ENCODE measurements at regions not wholly inside any gene's neighbourhood (a gene's known extent, or its start where the extent isn't known, plus 50 kb on each side); places are given as distances from the start of the nearest gene placed in this dataset.

DNA sequence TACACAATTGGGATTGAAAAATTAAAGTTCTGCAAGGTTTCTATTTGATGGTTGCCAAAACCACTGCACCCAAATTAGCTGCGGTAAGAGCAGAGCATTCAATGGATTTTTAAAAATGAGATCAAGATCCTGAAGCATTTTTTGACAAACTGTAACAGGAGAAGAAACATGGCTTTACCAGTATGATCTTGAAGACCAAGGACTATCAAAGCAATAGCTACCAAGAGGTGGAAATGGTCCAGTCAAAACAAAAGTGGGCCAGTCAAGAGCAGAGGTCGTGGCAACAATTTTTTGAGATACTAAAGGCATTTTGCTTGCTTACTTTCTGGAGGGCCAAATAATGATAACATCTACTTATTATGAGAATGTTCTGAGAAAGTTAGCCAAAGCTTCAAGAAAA is 186.8 kb downstream of the RDH14 start:
- Histone ChIP-seq H4K20me1 (replicated peaks in 1 of 2; ENCODE audit: control insufficient read depth in 1 of 2, insufficient read depth in 2 of 2, low read length in 2 of 2) (no peaks in the 10 kb centered on the region), H4K5ac (ENCODE audit: insufficient read length, low read depth, low read length) (no peak overlapping the region), H3K36me3 (ENCODE audit: control insufficient read depth in 2 of 4, insufficient read depth in 4 of 4, low read length in 3 of 4) (no peaks in the 10 kb centered on the region), H3K27ac (ENCODE audit: low read depth, low read length) (no peak overlapping the region), H3K4me1 (replicated peaks in 1 of 4; ENCODE audit: control insufficient read depth in 3 of 4, insufficient read depth in 4 of 4, low read length in 3 of 4) (no peaks in the 10 kb centered on the region), H3K79me2 (ENCODE audit: control insufficient read depth in 1 of 2, insufficient read depth in 2 of 2, low read length in 2 of 2) (no peaks in the 10 kb centered on the region), H3K14ac (ENCODE audit: insufficient read length) (no peak overlapping the region), H3K4me3 (ENCODE audit: extremely low read depth in 1 of 4, insufficient read depth in 2 of 4, low read depth in 3 of 4, low read length in 4 of 4) (no peak overlapping the region), H2BK20ac (ENCODE audit: low read length) (no peak overlapping the region), H3K56ac (replicated peaks; ENCODE audit: insufficient read length, low read depth, low read length) (no peak overlapping the region), H2AK5ac (ENCODE audit: low read depth, low read length) (no peak overlapping the region), H2BK120ac (replicated peaks; ENCODE audit: low read depth, low read length) (no peak overlapping the region), H3K9me3 (ENCODE audit: insufficient read depth in 2 of 2, low read depth in 1 of 2, low read length in 1 of 2) (no peaks in the 10 kb centered on the region), H4K91ac (replicated peaks; ENCODE audit: insufficient read length, low read length) (no peak overlapping the region), H2BK12ac (ENCODE audit: low read depth, low read length) (no peak overlapping the region), H3K27me3 (replicated peaks in 1 of 4; ENCODE audit: control insufficient read depth in 3 of 4, extremely low read depth in 1 of 4, insufficient read depth in 3 of 4, low read length in 3 of 4) (no peaks in the 10 kb centered on the region), H3K18ac (ENCODE audit: extremely low read depth, low read length) (no peak overlapping the region), H2BK15ac (ENCODE audit: low read length) (no peak overlapping the region), H2BK5ac (ENCODE audit: low read depth, low read length) (no peak overlapping the region), H3K4me2 (ENCODE audit: insufficient read depth in 1 of 2, low read depth in 2 of 2, low read length in 2 of 2) (no peak overlapping the region), H2AFZ (ENCODE audit: low read length) (no peak overlapping the region), H3K23me2 (ENCODE audit: low read depth, low read length) (no peaks in the 10 kb centered on the region), H3K4ac (replicated peaks; ENCODE audit: insufficient read length, low read depth, low read length) (no peak overlapping the region), H3K23ac (ENCODE audit: insufficient read length) (no peak overlapping the region), H4K8ac (ENCODE audit: extremely low read depth, insufficient read depth, low read length) (no peak overlapping the region), H3K79me1 (ENCODE audit: low read depth, low read length) (no peaks in the 10 kb centered on the region), H3K9ac (replicated peaks in 1 of 4; ENCODE audit: extremely low read depth in 1 of 4, low read depth in 3 of 4, low read length in 3 of 4) (no peak overlapping the region)
- TF ChIP-seq ATF2 (IDR thresholded peaks at IDR 0.05; ENCODE audit: low read length) (no peak), POU5F1 (IDR thresholded peaks at IDR 0.05; ENCODE audit: low read depth, low read length) (no peak), CBX8 (IDR thresholded peaks at IDR 0.05; ENCODE audit: borderline replicate concordance, low read depth, low read length) (no peak), SIN3A (conservative IDR thresholded peaks at IDR 0.05 in 1 of 2, IDR thresholded peaks at IDR 0.05 in 1 of 2; ENCODE audit: low read depth in 1 of 2, low read length in 2 of 2) (no peak), ASH2L (IDR thresholded peaks at IDR 0.05; ENCODE audit: low read length) (no peak), ATF3 (IDR thresholded peaks at IDR 0.05; ENCODE audit: insufficient read depth, low read depth, low read length) (no peak), TAF1 (IDR thresholded peaks at IDR 0.05; ENCODE audit: low read depth, low read length) (no peak), RNF2 (IDR thresholded peaks at IDR 0.05; ENCODE audit: borderline replicate concordance, low read depth, low read length, missing control alignments, poor library complexity, severe bottlenecking) (no peak), JUND (IDR thresholded peaks at IDR 0.05; ENCODE audit: low read length) (no peak), RXRA (IDR thresholded peaks at IDR 0.05; ENCODE audit: insufficient read depth, low read depth, low read length) (no peak), TCF12 (IDR thresholded peaks at IDR 0.05; ENCODE audit: low read depth, low read length) (no peak), GTF2F1 (IDR thresholded peaks at IDR 0.05; ENCODE audit: borderline replicate concordance, low read depth, low read length) (no peak), TBP (IDR thresholded peaks at IDR 0.05; ENCODE audit: low read depth, low read length) (no peak)
- ChIA-PET CTCF (ENCODE audit: partially characterized antibody) (interaction anchor here (1.0 to 1.6 kb wide), 6 partner anchors 13 to 256 kb away, joined by 3 read pairs; no protein-coding TSS in a partner anchor), POLR2A (ENCODE audit: partially characterized antibody) (no interaction called here)
- 93% methylated on average over 2 of the region's 2 CpGs; no CpG with 5 or more reads in 1 of the 2 experiments for WGBS, 2 experiments (ENCODE audit: extremely low coverage in 1 of 2, insufficient coverage in 1 of 2, insufficient read length in 1 of 2, insufficient replicate concordance in 2 of 2, low coverage in 1 of 2, low lambda C conversion rate in 2 of 2, missing lambda C conversion rate in 1 of 2)
- no peak for DNase-seq (ENCODE audit: low read depth in 1 of 2, low spot score in 2 of 2)
- FAIRE-seq: no peak
